GM23338 (cell line): ENCODE measurements at regions not wholly inside any gene's neighbourhood (a gene's known extent, or its start where the extent isn't known, plus 50 kb on each side); places are given as distances from the start of the nearest gene placed in this dataset.

Source experiments
- ATAC-seq: fragments of 200-7000 bp; cut with Tn5 transposase; 3 replicates; pipeline ENCODE4 v1.9.1; 2020
- DNase-seq: peaks from one replicate; pipeline ENCODE4 v3.0.0-alpha.2; 2015; ENCODE audit warnings: low spot score
- H2AFZ ChIP-seq: fragments of 200-600 bp; sonication (generic); 2 replicates; pipeline ENCODE4 v1.8.0; 2016; ENCODE audit warnings: antibody characterized with exemption, mild to moderate bottlenecking, moderate library complexity
- H3F3A ChIP-seq: fragments of 200-600 bp; sonication (generic); replicated peaks from 2 replicates; pipeline ENCODE4 v1.8.0; 2017; ENCODE audit warnings: antibody characterized with exemption, mixed run types, low read depth
- H3K27ac ChIP-seq: fragments of 200-600 bp; sonication (generic); 2 replicates; pipeline ENCODE4 v1.6.1; 2016; ENCODE audit warnings: low read depth
- H3K27me3 ChIP-seq: fragments of 200-600 bp; sonication (generic); 2 replicates; pipeline ENCODE4 v1.8.0; 2016; ENCODE audit warnings: mild to moderate bottlenecking, mixed run types, moderate library complexity; ENCODE audit not compliant: insufficient read depth
- H3K36me3 ChIP-seq: fragments of 200-600 bp; sonication (generic); 2 replicates; pipeline ENCODE4 v1.8.0; 2016; ENCODE audit warnings: mild to moderate bottlenecking; ENCODE audit not compliant: insufficient read depth
- H3K4me1 ChIP-seq: fragments of 200-600 bp; sonication (generic); 2 replicates; pipeline ENCODE4 v1.8.0; 2016; ENCODE audit warnings: mild to moderate bottlenecking, moderate library complexity; ENCODE audit not compliant: insufficient read depth
- H3K4me2 ChIP-seq: fragments of 200-600 bp; sonication (generic); 2 replicates; pipeline ENCODE4 v1.7.1; 2017; ENCODE audit warnings: mixed run types
- H3K4me3 ChIP-seq: fragments of 200-600 bp; sonication (generic); 2 replicates; pipeline ENCODE4 v1.6.1; 2016; ENCODE audit warnings: mixed run types
- H3K79me2 ChIP-seq: fragments of 200-600 bp; sonication (generic); replicated peaks from 2 replicates; pipeline ENCODE4 v1.8.0; 2017; ENCODE audit warnings: mild to moderate bottlenecking; ENCODE audit not compliant: insufficient read depth
- H3K9me2 ChIP-seq: fragments of 200-600 bp; sonication (generic); 2 replicates; pipeline ENCODE4 v1.8.0; 2017; ENCODE audit not compliant: insufficient read depth
- H4K20me1 ChIP-seq: fragments of 200-600 bp; sonication (generic); replicated peaks from 2 replicates; pipeline ENCODE4 v1.8.0; 2017; ENCODE audit warnings: mild to moderate bottlenecking; ENCODE audit not compliant: insufficient read depth
- H3K27ac Mint-ChIP-seq: 2 replicates; pipeline ENCODE4 v1.8.0; 2020; ENCODE audit warnings: inconsistent platforms, mild to moderate bottlenecking, moderate library complexity, mixed read lengths
- H3K27me3 Mint-ChIP-seq: 3 replicates; pipeline ENCODE4 v1.8.0; 2022; ENCODE audit warnings: low read depth, mild to moderate bottlenecking, moderate library complexity, mixed read lengths, inconsistent platforms; ENCODE audit not compliant: insufficient read depth, poor library complexity
- H3K36me3 Mint-ChIP-seq: 3 replicates; pipeline ENCODE4 v1.8.0; 2021; ENCODE audit warnings: low read depth, mild to moderate bottlenecking, inconsistent platforms, moderate library complexity, mixed read lengths
- H3K4me1 Mint-ChIP-seq: 3 replicates; pipeline ENCODE4 v1.8.0; 2020; ENCODE audit warnings: mild to moderate bottlenecking, inconsistent platforms, mixed read lengths
- H3K4me3 Mint-ChIP-seq: 3 replicates; pipeline ENCODE4 v1.8.0; 2021; ENCODE audit warnings: moderate library complexity, mild to moderate bottlenecking, inconsistent platforms, mixed read lengths
- H3K9me3 Mint-ChIP-seq: 3 replicates; pipeline ENCODE4 v1.8.0; 2020; ENCODE audit warnings: moderate library complexity, mild to moderate bottlenecking, inconsistent platforms, mixed read lengths
- CREB1 ChIP-seq: fragments of 250-450 bp; sonication (Bioruptor Pico); IDR thresholded peaks from 2 replicates; pipeline ENCODE4 v1.5.0; 2020; ENCODE audit warnings: low read depth, mild to moderate bottlenecking, moderate library complexity
- EZH2 ChIP-seq: fragments of 200-600 bp; sonication (generic); IDR thresholded peaks from one replicate; pipeline ENCODE4 v1.8.0; 2017; ENCODE audit warnings: antibody characterized with exemption, mild to moderate bottlenecking, low read depth; ENCODE audit not compliant: unreplicated experiment
- EZH2phosphoT487 ChIP-seq: fragments of 200-600 bp; sonication (generic); IDR thresholded peaks from one replicate; pipeline ENCODE4 v1.8.1; 2018; ENCODE audit warnings: antibody characterized with exemption; ENCODE audit not compliant: unreplicated experiment
- JUNB ChIP-seq: IDR thresholded peaks from one replicate; pipeline ENCODE4 v1.6.1; 2016; ENCODE audit warnings: antibody characterized with exemption; ENCODE audit not compliant: unreplicated experiment
- POLR2AphosphoS5 ChIP-seq: IDR thresholded peaks from 2 replicates; pipeline ENCODE4 v1.6.1; 2016; ENCODE audit warnings: antibody characterized with exemption, low read depth
- STAT1 ChIP-seq: IDR thresholded peaks from one replicate; pipeline ENCODE4 v1.6.1; 2016; ENCODE audit warnings: antibody characterized with exemption; ENCODE audit not compliant: unreplicated experiment
- ZNF114 ChIP-seq: fragments of 250-450 bp; sonication (Bioruptor Pico); IDR thresholded peaks from 2 replicates; pipeline ENCODE4 v1.5.0; 2020; ENCODE audit warnings: mild to moderate bottlenecking, moderate library complexity
- TF ChIP-seq, protein P1 (sequence below): IDR thresholded peaks from 2 replicates; pipeline ENCODE4 v1.6.1; 2016; ENCODE audit warnings: antibody characterized with exemption
- TF ChIP-seq, protein P2 (sequence below): fragments of 250-450 bp; sonication (Bioruptor Pico); IDR thresholded peaks from 2 replicates; pipeline ENCODE4 v1.5.0; 2020; ENCODE audit warnings: mild to moderate bottlenecking, moderate library complexity
- TF ChIP-seq, protein P3 (sequence below), 2 experiments: fragments of 200-600 bp in 1 of 2; sonication (generic) in 1 of 2; conservative IDR thresholded peaks; 2 replicates each; pipeline versions ENCODE4 v1.5.1 to v1.6.1; 2016 to 2017; ENCODE audit warnings: antibody characterized with exemption in 2 of 2, low read depth in 2 of 2, mild to moderate bottlenecking in 2 of 2, moderate library complexity in 1 of 2

DNA sequence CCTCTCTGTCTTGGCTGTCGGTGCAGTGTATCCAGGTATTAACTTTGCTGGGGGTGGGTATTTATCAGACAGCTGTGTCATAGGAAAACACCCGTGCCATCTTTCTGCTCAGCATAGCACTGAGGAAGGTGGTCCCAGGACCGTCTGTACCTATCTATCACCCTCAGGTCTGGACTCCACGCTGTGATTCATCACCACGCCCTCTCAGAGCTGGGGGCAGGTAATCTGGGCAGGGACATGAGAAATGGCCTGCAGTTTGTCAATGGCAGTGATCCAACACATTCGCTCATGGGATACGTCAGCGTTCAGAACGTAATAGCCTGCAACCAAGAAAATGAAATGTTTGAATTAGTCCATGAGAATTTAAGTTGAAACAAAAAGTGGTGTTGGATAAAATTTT is 151.6 kb upstream of the MAP1B start:
- Histone ChIP-seq H3K79me2 (no peaks in the 10 kb centered on the region), H3K36me3 (no peaks in the 10 kb centered on the region), H3K27ac (no peak overlapping the region), H3K4me1 (no peaks in the 10 kb centered on the region; the same call in 1 of the 2 replicates), H3K4me3 (no peak overlapping the region), H3K4me2 (no peak overlapping the region), H3K9me2 (peaks cover 6% of the 10 kb centered on the region; the same call in 1 of the 2 replicates), H3K27me3 (no peaks in the 10 kb centered on the region), H2AFZ (no peak overlapping the region), H3F3A (no peaks in the 10 kb centered on the region), H4K20me1 (no peaks in the 10 kb centered on the region)
- TF ChIP-seq STAT1 (no peak), CREB1 (CRISPR knock-in tag) (no peak)
- Mint-ChIP-seq H3K27me3 (no peaks in the 10 kb centered on the region), H3K27ac (no peak overlapping the region), H3K4me1 (peaks cover 31% of the 10 kb centered on the region), H3K9me3 (no peaks in the 10 kb centered on the region), H3K36me3 (no peaks in the 10 kb centered on the region), H3K4me3 (no peak overlapping the region)
- ATAC-seq (no peak), DNase-seq (no peak)

DNA sequence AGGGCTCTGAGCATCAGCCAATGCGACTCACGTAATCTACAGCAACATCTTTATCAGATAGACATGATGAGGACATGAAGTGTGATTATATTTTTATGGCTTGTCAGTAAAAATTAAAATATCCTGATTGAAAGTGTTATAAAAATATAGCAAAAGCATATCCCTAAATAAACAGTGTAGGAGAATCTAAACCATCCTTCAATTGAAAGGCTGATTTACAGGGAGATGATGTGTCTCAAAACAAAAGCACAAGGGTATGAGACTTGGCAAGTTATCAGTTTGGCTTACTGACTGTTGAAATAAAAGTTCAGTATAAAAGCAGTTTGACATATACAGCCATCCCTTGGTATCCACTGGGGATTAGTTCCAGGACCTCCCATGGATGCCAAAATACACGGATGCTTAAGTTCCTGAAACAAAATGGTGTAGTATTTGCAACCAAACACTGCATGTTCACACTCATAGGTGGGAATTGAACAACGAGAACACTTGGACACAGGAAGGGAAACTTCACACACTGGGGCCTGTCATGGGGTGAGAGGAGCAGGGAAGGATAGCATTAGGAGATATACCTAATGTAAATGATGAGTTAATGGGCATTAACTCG is 149.9 kb upstream of the MAP1B start:
- Histone ChIP-seq H3K4me1 (no peaks in the 10 kb centered on the region; the same call in 1 of the 2 replicates), H3K4me2 (no peak overlapping the region), H2AFZ (no peak overlapping the region; the same call in 1 of the 2 replicates), H4K20me1 (no peaks in the 10 kb centered on the region), H3K79me2 (no peaks in the 10 kb centered on the region), H3K36me3 (no peaks in the 10 kb centered on the region), H3K4me3 (no peak overlapping the region), H3F3A (no peaks in the 10 kb centered on the region), H3K9me2 (peaks cover 6% of the 10 kb centered on the region; the same call in 1 of the 2 replicates), H3K27ac (no peak overlapping the region), H3K27me3 (no peaks in the 10 kb centered on the region)
- no peak for DNase-seq
- ATAC-seq, result no peak
- Mint-ChIP-seq H3K4me1 (peaks cover 31% of the 10 kb centered on the region), H3K4me3 (no peak overlapping the region), H3K27ac (no peak overlapping the region), H3K36me3 (no peaks in the 10 kb centered on the region), H3K27me3 (no peaks in the 10 kb centered on the region), H3K9me3 (no peaks in the 10 kb centered on the region; the same call in 2 of the 3 replicates)
- TF ChIP-seq, protein P1, sequence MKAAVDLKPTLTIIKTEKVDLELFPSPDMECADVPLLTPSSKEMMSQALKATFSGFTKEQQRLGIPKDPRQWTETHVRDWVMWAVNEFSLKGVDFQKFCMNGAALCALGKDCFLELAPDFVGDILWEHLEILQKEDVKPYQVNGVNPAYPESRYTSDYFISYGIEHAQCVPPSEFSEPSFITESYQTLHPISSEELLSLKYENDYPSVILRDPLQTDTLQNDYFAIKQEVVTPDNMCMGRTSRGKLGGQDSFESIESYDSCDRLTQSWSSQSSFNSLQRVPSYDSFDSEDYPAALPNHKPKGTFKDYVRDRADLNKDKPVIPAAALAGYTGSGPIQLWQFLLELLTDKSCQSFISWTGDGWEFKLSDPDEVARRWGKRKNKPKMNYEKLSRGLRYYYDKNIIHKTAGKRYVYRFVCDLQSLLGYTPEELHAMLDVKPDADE, result no peak
- TF ChIP-seq JUNB, result no peak
- TF ChIP-seq, protein P2, sequence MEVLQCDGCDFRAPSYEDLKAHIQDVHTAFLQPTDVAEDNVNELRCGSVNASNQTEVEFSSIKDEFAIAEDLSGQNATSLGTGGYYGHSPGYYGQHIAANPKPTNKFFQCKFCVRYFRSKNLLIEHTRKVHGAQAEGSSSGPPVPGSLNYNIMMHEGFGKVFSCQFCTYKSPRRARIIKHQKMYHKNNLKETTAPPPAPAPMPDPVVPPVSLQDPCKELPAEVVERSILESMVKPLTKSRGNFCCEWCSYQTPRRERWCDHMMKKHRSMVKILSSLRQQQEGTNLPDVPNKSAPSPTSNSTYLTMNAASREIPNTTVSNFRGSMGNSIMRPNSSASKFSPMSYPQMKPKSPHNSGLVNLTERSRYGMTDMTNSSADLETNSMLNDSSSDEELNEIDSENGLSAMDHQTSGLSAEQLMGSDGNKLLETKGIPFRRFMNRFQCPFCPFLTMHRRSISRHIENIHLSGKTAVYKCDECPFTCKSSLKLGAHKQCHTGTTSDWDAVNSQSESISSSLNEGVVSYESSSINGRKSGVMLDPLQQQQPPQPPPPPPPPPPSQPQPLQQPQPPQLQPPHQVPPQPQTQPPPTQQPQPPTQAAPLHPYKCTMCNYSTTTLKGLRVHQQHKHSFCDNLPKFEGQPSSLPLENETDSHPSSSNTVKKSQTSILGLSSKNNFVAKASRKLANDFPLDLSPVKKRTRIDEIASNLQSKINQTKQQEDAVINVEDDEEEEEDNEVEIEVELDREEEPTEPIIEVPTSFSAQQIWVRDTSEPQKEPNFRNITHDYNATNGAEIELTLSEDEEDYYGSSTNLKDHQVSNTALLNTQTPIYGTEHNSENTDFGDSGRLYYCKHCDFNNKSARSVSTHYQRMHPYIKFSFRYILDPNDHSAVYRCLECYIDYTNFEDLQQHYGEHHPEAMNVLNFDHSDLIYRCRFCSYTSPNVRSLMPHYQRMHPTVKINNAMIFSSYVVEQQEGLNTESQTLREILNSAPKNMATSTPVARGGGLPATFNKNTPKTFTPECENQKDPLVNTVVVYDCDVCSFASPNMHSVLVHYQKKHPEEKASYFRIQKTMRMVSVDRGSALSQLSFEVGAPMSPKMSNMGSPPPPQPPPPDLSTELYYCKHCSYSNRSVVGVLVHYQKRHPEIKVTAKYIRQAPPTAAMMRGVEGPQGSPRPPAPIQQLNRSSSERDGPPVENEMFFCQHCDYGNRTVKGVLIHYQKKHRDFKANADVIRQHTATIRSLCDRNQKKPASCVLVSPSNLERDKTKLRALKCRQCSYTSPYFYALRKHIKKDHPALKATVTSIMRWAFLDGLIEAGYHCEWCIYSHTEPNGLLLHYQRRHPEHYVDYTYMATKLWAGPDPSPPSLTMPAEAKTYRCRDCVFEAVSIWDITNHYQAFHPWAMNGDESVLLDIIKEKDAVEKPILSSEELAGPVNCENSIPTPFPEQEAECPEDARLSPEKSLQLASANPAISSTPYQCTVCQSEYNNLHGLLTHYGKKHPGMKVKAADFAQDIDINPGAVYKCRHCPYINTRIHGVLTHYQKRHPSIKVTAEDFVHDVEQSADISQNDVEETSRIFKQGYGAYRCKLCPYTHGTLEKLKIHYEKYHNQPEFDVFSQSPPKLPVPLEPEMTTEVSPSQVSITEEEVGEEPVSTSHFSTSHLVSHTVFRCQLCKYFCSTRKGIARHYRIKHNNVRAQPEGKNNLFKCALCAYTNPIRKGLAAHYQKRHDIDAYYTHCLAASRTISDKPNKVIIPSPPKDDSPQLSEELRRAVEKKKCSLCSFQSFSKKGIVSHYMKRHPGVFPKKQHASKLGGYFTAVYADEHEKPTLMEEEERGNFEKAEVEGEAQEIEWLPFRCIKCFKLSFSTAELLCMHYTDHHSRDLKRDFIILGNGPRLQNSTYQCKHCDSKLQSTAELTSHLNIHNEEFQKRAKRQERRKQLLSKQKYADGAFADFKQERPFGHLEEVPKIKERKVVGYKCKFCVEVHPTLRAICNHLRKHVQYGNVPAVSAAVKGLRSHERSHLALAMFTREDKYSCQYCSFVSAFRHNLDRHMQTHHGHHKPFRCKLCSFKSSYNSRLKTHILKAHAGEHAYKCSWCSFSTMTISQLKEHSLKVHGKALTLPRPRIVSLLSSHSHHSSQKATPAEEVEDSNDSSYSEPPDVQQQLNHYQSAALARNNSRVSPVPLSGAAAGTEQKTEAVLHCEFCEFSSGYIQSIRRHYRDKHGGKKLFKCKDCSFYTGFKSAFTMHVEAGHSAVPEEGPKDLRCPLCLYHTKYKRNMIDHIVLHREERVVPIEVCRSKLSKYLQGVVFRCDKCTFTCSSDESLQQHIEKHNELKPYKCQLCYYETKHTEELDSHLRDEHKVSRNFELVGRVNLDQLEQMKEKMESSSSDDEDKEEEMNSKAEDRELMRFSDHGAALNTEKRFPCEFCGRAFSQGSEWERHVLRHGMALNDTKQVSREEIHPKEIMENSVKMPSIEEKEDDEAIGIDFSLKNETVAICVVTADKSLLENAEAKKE (CRISPR knock-in tag), result no peak
- TF ChIP-seq ZNF114 (CRISPR knock-in tag), result no peak
- TF ChIP-seq, protein P3, sequence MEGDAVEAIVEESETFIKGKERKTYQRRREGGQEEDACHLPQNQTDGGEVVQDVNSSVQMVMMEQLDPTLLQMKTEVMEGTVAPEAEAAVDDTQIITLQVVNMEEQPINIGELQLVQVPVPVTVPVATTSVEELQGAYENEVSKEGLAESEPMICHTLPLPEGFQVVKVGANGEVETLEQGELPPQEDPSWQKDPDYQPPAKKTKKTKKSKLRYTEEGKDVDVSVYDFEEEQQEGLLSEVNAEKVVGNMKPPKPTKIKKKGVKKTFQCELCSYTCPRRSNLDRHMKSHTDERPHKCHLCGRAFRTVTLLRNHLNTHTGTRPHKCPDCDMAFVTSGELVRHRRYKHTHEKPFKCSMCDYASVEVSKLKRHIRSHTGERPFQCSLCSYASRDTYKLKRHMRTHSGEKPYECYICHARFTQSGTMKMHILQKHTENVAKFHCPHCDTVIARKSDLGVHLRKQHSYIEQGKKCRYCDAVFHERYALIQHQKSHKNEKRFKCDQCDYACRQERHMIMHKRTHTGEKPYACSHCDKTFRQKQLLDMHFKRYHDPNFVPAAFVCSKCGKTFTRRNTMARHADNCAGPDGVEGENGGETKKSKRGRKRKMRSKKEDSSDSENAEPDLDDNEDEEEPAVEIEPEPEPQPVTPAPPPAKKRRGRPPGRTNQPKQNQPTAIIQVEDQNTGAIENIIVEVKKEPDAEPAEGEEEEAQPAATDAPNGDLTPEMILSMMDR (conservative IDR thresholded peaks at IDR 0.05; ENCODE audit: low read depth in 2 of 2), result no peak
- no peak for TF ChIP-seq POLR2AphosphoS5
- TF ChIP-seq STAT1, result no peak
- TF ChIP-seq CREB1 (CRISPR knock-in tag), result no peak
- TF ChIP-seq EZH2phosphoT487, result no peak
- TF ChIP-seq EZH2, result no peak
